SK-N-SH (cell line): ENCODE measurements at regions not wholly inside any gene's neighbourhood (a gene's known extent, or its start where the extent isn't known, plus 50 kb on each side); places are given as distances from the start of the nearest gene placed in this dataset.

Experiments
- CTCF ChIA-PET: fragments of 300-600, 350-600 bp; formaldehyde crosslinking; extraction: SDS; loops from one replicate; lab custom pipeline; 2021; lab: Yijun Ruan, JAX
- POLR2A ChIA-PET: fragments of 350-600 bp; sonication (Branson Sonifier 250); formaldehyde crosslinking; extraction: SDS; loops from one replicate; lab custom pipeline; 2020; ENCODE audit warnings: antibody characterized with exemption, inconsistent platforms; lab: Yijun Ruan, JAX
- DNase-seq: peaks from one replicate; pipeline ENCODE4 v3.0.0; 2012
- H2AFZ ChIP-seq: fragments of 200-600 bp; sonication (generic); 2 replicates; pipeline ENCODE4 v1.8.1; 2016; ENCODE audit warnings: antibody characterized with exemption, mild to moderate bottlenecking, low read depth
- H3F3A ChIP-seq: fragments of 200-600 bp; sonication (generic); replicated peaks from 2 replicates; pipeline ENCODE3; 2016; ENCODE audit warnings: antibody characterized with exemption, mild to moderate bottlenecking; ENCODE audit not compliant: insufficient read depth
- H3K27ac ChIP-seq, 2 experiments: fragments of 200-500 bp in 1 of 2; fragments of 200-600 bp in 1 of 2; sonication (Bioruptor generic) in 1 of 2; sonication (generic), shearing (Covaris generic) in 1 of 2; 2 replicates each; pipeline versions ENCODE4 v1.5.1 to v1.6.1; 2014 to 2016; ENCODE audit warnings: low read depth in 2 of 2, inconsistent platforms in 1 of 2, low read length in 1 of 2, mild to moderate bottlenecking in 1 of 2, mixed read lengths in 1 of 2
- H3K27me3 ChIP-seq: fragments of 200-600 bp; sonication (generic), shearing (Covaris generic); 2 replicates; pipeline ENCODE4 v1.6.1; 2016; ENCODE audit warnings: mixed run types; ENCODE audit not compliant: insufficient read depth
- H3K36me3 ChIP-seq, 2 experiments: fragments of 200-500 bp in 1 of 2; fragments of 200-600 bp in 1 of 2; sonication (Bioruptor generic) in 1 of 2; sonication (generic) in 1 of 2; replicated peaks in 1 of 2; 2 replicates each; pipeline versions ENCODE3 to v1.5.1; 2014 to 2016; ENCODE audit warnings: low read length in 1 of 2, mild to moderate bottlenecking in 1 of 2; ENCODE audit not compliant: insufficient read depth in 2 of 2, control insufficient read depth in 1 of 2
- H3K4me1 ChIP-seq, 2 experiments: fragments of 200-500 bp in 1 of 2; fragments of 200-600 bp in 1 of 2; sonication (Bioruptor generic) in 1 of 2; sonication (generic), shearing (Covaris generic) in 1 of 2; 2 replicates each; pipeline versions ENCODE4 v1.5.1 to v1.6.1; 2014 to 2016; ENCODE audit warnings: low read depth in 1 of 2, low read length in 1 of 2, mixed run types in 1 of 2; ENCODE audit not compliant: insufficient read depth in 2 of 2, control insufficient read depth in 1 of 2
- H3K4me2 ChIP-seq: fragments of 200-600 bp; sonication (generic), shearing (Covaris generic); 2 replicates; pipeline ENCODE4 v1.6.1; 2017; ENCODE audit warnings: mixed run types
- H3K4me3 ChIP-seq, 2 experiments: fragments of 200-500 bp in 1 of 2; fragments of 200-600 bp in 1 of 2; sonication (Bioruptor generic) in 1 of 2; sonication (generic), shearing (Covaris generic) in 1 of 2; 2 replicates each; pipeline versions ENCODE4 v1.5.1 to v1.8.1; 2014 to 2016; ENCODE audit warnings: low read depth in 2 of 2, inconsistent platforms in 1 of 2, low read length in 1 of 2, mild to moderate bottlenecking in 1 of 2, mixed read lengths in 1 of 2, moderate library complexity in 1 of 2
- H3K79me2 ChIP-seq: fragments of 200-600 bp; sonication (generic); 2 replicates; pipeline ENCODE4 v1.8.1; 2017; ENCODE audit warnings: mild to moderate bottlenecking; ENCODE audit not compliant: insufficient read depth
- H3K9ac ChIP-seq: fragments of 200-600 bp; sonication (generic); 2 replicates; pipeline ENCODE4 v1.6.1; 2017; ENCODE audit warnings: mixed run types
- H3K9me2 ChIP-seq: fragments of 200-600 bp; sonication (generic); 2 replicates; pipeline ENCODE4 v1.6.1; 2017; ENCODE audit warnings: mixed run types
- H3K9me3 ChIP-seq: fragments of 200-600 bp; sonication (generic); 2 replicates; pipeline ENCODE4 v1.6.1; 2017; ENCODE audit warnings: mixed run types, mild to moderate bottlenecking, moderate library complexity
- H4K20me1 ChIP-seq: fragments of 200-600 bp; sonication (generic); 2 replicates; pipeline ENCODE4 v1.6.1; 2017; ENCODE audit warnings: mild to moderate bottlenecking, mixed run types; ENCODE audit not compliant: insufficient read depth
- GABPA ChIP-seq: IDR thresholded peaks from 2 replicates; pipeline ENCODE4 v1.4.0; 2012; ENCODE audit warnings: low read depth, mild to moderate bottlenecking
- JUND ChIP-seq: IDR thresholded peaks from 2 replicates; pipeline ENCODE4 v1.4.0; 2012
- MEF2A ChIP-seq: IDR thresholded peaks from 2 replicates; pipeline ENCODE4 v1.4.0; 2012; ENCODE audit warnings: low read depth, borderline replicate concordance
- MXI1 ChIP-seq: IDR thresholded peaks from 2 replicates; pipeline ENCODE4 v1.6.1; 2012; ENCODE audit warnings: mild to moderate bottlenecking, low read depth, low read length, improper control_type of control experiment
- NFIC ChIP-seq: IDR thresholded peaks from 2 replicates; pipeline ENCODE4 v1.4.0; 2012; ENCODE audit warnings: borderline replicate concordance
- RAD21 ChIP-seq: IDR thresholded peaks from 2 replicates; pipeline ENCODE4 v1.6.1; 2012; ENCODE audit warnings: mild to moderate bottlenecking, low read length
- RCOR1 ChIP-seq: fragments of 150-350 bp; IDR thresholded peaks from 2 replicates; pipeline ENCODE4 v1.6.1; 2017; ENCODE audit warnings: antibody characterized with exemption, low read length
- RXRA ChIP-seq: IDR thresholded peaks from 2 replicates; pipeline ENCODE4 v1.4.0; 2012; ENCODE audit warnings: low read depth, mild to moderate bottlenecking, borderline replicate concordance
- WGBS: methylation state at CpG from one replicate; pipeline ENCODE4 v1.1.6; 2017; ENCODE audit warnings: low lambda C conversion rate; 5-methylcytosine and 5-hydroxymethylcytosine counted together
- TF ChIP-seq, protein P1 (sequence below): fragments of 150-350 bp; IDR thresholded peaks from 2 replicates; pipeline ENCODE4 v1.6.1; 2016; ENCODE audit warnings: mild to moderate bottlenecking, low read depth, low read length
- TF ChIP-seq, protein P2 (sequence below): fragments of 150-350 bp; IDR thresholded peaks from 2 replicates; pipeline ENCODE4 v1.6.1; 2017; ENCODE audit warnings: antibody characterized with exemption, low read length, low read depth, borderline replicate concordance
- TF ChIP-seq, protein P3 (sequence below): IDR thresholded peaks from 2 replicates; pipeline ENCODE4 v1.6.1; 2012; ENCODE audit warnings: mild to moderate bottlenecking, low read depth, low read length, moderate library complexity
- TF ChIP-seq, protein P4 (sequence below): IDR thresholded peaks from 2 replicates; pipeline ENCODE4 v1.4.0; 2012; ENCODE audit warnings: low read depth, borderline replicate concordance

DNA sequence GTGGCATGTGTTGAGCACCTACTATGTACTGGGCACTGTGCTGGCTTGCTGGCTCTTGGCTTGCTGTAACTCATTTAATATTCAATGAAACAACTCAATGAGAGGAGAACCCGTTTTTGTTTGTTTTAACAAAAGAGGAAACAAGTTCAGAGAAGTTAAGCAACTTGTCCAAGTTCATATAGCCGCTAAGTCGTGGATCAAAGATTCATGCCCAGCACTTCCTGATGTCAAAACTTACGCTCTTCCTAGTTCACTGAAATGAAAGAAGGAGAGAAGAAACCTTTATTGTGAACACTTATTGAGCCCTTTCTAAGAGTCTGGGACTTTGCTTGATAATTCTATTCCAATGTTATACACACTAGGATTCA lies 475.9 kb downstream of the PTPRU start:
- H3K4me2 ChIP-seq: peak overlapping the region; percentile 54
- POLR2A ChIA-PET: no interaction called here
- no peaks in the 10 kb centered on the region for H3K9me2 ChIP-seq
- no peak overlapping the region for H2AFZ ChIP-seq
- WGBS: 83% methylated on average over 4 of the region's 4 CpGs
- CTCF ChIA-PET: no interaction called here
- no peak overlapping the region for H3K9ac ChIP-seq
- H3K27ac ChIP-seq: peak overlapping the region in 1 of 2 experiments; percentile 98; a peak in 2 of 4 replicates
- no peak for TF ChIP-seq JUND
- no peak for TF ChIP-seq NFIC
- TF ChIP-seq MXI1: no peak
- TF ChIP-seq, protein P1, sequence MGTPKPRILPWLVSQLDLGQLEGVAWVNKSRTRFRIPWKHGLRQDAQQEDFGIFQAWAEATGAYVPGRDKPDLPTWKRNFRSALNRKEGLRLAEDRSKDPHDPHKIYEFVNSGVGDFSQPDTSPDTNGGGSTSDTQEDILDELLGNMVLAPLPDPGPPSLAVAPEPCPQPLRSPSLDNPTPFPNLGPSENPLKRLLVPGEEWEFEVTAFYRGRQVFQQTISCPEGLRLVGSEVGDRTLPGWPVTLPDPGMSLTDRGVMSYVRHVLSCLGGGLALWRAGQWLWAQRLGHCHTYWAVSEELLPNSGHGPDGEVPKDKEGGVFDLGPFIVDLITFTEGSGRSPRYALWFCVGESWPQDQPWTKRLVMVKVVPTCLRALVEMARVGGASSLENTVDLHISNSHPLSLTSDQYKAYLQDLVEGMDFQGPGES: no peak
- TF ChIP-seq, protein P2, sequence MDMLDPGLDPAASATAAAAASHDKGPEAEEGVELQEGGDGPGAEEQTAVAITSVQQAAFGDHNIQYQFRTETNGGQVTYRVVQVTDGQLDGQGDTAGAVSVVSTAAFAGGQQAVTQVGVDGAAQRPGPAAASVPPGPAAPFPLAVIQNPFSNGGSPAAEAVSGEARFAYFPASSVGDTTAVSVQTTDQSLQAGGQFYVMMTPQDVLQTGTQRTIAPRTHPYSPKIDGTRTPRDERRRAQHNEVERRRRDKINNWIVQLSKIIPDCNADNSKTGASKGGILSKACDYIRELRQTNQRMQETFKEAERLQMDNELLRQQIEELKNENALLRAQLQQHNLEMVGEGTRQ: no peak
- TF ChIP-seq MEF2A: no peak
- no peak for TF ChIP-seq GABPA
- TF ChIP-seq RAD21: no peak
- no peak; the same call in 1 of the 2 replicates for TF ChIP-seq RXRA
- no peak for TF ChIP-seq RCOR1
- TF ChIP-seq, protein P3, sequence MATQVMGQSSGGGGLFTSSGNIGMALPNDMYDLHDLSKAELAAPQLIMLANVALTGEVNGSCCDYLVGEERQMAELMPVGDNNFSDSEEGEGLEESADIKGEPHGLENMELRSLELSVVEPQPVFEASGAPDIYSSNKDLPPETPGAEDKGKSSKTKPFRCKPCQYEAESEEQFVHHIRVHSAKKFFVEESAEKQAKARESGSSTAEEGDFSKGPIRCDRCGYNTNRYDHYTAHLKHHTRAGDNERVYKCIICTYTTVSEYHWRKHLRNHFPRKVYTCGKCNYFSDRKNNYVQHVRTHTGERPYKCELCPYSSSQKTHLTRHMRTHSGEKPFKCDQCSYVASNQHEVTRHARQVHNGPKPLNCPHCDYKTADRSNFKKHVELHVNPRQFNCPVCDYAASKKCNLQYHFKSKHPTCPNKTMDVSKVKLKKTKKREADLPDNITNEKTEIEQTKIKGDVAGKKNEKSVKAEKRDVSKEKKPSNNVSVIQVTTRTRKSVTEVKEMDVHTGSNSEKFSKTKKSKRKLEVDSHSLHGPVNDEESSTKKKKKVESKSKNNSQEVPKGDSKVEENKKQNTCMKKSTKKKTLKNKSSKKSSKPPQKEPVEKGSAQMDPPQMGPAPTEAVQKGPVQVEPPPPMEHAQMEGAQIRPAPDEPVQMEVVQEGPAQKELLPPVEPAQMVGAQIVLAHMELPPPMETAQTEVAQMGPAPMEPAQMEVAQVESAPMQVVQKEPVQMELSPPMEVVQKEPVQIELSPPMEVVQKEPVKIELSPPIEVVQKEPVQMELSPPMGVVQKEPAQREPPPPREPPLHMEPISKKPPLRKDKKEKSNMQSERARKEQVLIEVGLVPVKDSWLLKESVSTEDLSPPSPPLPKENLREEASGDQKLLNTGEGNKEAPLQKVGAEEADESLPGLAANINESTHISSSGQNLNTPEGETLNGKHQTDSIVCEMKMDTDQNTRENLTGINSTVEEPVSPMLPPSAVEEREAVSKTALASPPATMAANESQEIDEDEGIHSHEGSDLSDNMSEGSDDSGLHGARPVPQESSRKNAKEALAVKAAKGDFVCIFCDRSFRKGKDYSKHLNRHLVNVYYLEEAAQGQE: no peak
- TF ChIP-seq, protein P4, sequence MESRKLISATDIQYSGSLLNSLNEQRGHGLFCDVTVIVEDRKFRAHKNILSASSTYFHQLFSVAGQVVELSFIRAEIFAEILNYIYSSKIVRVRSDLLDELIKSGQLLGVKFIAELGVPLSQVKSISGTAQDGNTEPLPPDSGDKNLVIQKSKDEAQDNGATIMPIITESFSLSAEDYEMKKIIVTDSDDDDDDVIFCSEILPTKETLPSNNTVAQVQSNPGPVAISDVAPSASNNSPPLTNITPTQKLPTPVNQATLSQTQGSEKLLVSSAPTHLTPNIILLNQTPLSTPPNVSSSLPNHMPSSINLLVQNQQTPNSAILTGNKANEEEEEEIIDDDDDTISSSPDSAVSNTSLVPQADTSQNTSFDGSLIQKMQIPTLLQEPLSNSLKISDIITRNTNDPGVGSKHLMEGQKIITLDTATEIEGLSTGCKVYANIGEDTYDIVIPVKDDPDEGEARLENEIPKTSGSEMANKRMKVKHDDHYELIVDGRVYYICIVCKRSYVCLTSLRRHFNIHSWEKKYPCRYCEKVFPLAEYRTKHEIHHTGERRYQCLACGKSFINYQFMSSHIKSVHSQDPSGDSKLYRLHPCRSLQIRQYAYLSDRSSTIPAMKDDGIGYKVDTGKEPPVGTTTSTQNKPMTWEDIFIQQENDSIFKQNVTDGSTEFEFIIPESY: no peak
- TF ChIP-seq, all 33 proteins: peak for 0
- Histone ChIP-seq H3F3A (peaks cover 28% of the 10 kb centered on the region), H4K20me1 (no peaks in the 10 kb centered on the region), H3K9me3 (no peaks in the 10 kb centered on the region), H3K4me1 (peaks cover 36% of the 10 kb centered on the region in 2 experiments), H3K27me3 (no peaks in the 10 kb centered on the region), H3K4me3 (no peak overlapping the region), H3K36me3 (no peaks in the 10 kb centered on the region), H3K79me2 (no peaks in the 10 kb centered on the region)
- DNase-seq: no peak
